22Rv1 (cell line): ENCODE measurements at regions not wholly inside any gene's neighbourhood (a gene's known extent, or its start where the extent isn't known, plus 50 kb on each side); places are given as distances from the start of the nearest gene placed in this dataset.

Source experiments
- ZFX ChIP-seq: fragments of 450-650 bp; IDR thresholded peaks from 2 replicates; pipeline ENCODE4 v1.6.1; 2017; ENCODE audit warnings: antibody characterized with exemption, borderline replicate concordance
- TF ChIP-seq, protein P1 (sequence below): fragments of 450-650 bp; IDR thresholded peaks from 2 replicates; pipeline ENCODE4 v1.5.1; 2017; ENCODE audit warnings: mild to moderate bottlenecking

DNA sequence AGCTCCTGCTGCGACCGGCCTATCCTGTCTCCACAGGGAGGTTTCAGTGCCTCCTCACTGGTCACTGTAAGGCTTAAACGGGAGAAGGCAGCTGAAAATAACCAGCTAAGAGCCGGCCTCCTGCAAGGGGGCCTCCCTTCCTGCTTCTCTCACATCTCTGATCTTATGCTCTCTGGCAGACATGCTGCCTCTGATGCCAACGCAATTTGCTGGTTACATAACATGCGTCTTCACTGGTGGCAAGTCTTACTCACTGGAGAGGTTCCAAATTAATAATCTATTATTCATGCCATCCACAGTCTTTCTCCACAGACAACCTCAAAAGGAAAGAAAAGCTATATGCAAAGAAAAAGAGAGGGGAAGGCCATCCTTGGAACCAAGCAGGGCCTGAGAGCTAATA, 91.8 kb upstream of the LRFN2 start:
- TF ChIP-seq, protein P1, sequence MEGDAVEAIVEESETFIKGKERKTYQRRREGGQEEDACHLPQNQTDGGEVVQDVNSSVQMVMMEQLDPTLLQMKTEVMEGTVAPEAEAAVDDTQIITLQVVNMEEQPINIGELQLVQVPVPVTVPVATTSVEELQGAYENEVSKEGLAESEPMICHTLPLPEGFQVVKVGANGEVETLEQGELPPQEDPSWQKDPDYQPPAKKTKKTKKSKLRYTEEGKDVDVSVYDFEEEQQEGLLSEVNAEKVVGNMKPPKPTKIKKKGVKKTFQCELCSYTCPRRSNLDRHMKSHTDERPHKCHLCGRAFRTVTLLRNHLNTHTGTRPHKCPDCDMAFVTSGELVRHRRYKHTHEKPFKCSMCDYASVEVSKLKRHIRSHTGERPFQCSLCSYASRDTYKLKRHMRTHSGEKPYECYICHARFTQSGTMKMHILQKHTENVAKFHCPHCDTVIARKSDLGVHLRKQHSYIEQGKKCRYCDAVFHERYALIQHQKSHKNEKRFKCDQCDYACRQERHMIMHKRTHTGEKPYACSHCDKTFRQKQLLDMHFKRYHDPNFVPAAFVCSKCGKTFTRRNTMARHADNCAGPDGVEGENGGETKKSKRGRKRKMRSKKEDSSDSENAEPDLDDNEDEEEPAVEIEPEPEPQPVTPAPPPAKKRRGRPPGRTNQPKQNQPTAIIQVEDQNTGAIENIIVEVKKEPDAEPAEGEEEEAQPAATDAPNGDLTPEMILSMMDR: no peak
- TF ChIP-seq ZFX: no peak
